ENCODE measurements at regions not wholly inside any gene's neighbourhood (a gene's known extent, or its start where the extent isn't known, plus 50 kb on each side); places are given as distances from the start of the nearest gene placed in this dataset.

GRCh38 chr11:127567237-127567932 lies 566.8 kb upstream of the KIRREL3 start:
- no peak for DNase-seq

- no peak for DNase-seq
These were observed 564.2 kb upstream of the KIRREL3 start for GRCh38 chr11:127564810-127565209.

- DNase-seq: no peak
These were observed 559.4 kb upstream of the KIRREL3 start for GRCh38 chr11:127559978-127560377.

GRCh38 chr11:127552446-127552845 lies 551.9 kb upstream of the KIRREL3 start:
- DNase-seq: no peak

DNA sequence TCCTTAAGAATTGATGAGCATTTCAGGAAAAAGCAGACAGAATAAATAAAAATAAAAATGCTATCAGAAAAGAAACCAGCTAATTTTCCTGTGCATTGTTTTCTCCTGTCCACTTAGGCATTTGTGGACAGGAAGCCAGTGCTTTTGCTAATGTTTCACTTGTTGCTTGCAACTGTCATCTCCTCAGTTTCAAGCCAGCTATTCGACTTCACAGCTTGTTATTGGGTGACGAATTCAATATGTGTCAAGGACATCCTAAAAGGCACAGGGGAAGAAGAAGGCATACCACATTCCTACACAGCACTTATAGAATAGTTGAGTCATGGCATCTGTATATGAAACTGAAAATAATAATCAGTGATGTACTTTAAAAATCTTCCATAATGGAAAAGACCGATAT lies 530.6 kb upstream of the KIRREL3 start:
- no peak for DNase-seq

DNA sequence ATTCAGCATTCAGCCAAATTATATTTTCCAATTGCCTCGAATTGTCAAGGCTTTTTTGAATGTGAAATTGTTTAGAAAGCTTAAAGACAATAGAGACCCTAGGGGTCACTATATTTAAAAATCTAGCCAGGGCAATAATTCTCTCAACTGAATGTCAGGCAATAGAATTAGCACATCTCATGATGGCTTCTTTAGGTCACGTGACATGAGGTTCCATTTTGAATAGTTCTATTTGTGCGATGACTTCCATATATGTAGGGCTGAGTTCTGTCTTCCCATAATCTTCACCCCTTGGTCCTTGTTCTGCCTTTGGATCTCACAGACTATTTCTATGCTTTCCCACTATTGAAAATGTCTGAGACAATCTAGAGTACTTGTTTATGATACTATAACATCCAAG lies 527.7 kb upstream of the KIRREL3 start:
- no peak for DNase-seq

GRCh38 chr11:127524618-127525017 lies 524.0 kb upstream of the KIRREL3 start:
- no peak for DNase-seq

DNA sequence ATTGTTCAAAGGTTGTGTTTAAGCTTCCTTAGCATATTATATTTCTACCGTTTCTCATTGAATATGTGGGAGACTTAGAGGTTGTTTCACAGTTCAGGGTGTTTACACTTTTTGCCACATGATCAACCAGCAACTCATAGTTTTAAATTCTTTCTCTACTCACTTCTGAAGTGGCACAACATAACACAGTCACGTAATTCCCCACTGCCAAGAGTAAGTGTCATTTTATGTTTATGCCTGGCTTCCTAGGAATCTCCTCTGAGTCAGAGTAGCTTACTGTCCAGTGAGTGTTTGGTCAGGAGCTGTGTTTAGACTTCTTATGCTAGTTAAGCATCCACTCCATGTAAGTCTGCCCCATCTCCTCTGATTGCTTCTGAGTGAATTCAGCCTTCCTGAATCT lies 520.8 kb upstream of the KIRREL3 start:
- no peak for DNase-seq

DNA sequence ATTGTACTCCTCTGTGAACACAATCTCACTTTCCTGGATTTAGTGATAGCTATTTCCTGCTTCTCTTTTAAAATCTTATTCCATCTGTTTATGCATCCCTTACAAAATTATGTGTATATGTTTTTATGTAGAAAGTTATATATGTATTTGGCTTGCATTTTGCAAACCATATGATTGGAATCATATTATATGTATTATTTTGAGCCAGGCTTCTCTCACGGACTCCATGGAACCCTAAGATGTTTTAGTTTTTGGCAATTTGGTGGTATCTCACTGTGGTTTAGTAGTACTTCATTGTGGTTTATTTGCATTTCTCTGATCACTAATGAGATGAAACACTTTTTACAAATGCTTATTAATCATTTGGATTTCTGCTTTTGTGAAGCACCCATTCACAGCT lies 507.3 kb upstream of the KIRREL3 start:
- no peak for DNase-seq

DNA sequence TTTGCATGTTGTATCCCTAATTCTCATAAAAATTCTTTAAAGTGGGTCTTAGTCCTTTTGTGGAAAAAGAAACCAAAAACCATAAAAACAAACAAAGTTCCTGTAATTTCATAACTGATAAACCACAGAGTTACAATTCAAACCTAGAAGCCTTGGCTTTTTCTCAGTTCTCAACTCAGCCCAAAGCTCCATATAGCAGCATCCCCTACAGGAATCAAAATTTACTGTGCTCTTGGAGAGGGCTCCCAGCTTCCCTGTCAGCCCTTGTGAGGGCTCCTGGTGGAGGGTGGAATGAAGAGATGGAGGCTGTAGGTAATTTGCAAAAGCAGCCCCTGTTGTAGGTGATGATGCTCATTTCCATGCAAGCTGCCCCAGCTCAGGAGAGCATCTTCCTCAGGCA lies 506.1 kb upstream of the KIRREL3 start:
- no peak for DNase-seq

GRCh38 chr11:127506126-127506525 lies 505.6 kb upstream of the KIRREL3 start:
- DNase-seq: no peak

DNA sequence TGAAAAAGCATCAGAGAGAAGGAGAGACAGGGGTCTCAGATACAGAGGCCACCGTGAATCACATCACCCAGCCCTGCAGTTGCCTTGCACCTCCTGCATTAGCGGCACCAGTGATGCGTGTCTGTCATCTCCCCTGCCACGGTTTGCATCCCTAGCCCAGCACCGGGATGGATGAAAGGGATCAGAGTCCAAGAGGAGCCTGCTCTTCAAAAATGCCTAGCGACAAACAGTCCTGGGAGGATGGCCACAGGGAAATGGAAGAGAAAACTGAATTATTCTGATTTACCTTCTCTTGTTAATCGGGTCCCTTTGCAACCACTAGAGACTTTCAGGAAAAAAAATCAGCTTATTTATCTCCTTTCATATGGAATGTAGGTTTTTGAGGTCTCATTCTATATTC lies 495.6 kb upstream of the KIRREL3 start:
- DNase-seq: no peak

DNA sequence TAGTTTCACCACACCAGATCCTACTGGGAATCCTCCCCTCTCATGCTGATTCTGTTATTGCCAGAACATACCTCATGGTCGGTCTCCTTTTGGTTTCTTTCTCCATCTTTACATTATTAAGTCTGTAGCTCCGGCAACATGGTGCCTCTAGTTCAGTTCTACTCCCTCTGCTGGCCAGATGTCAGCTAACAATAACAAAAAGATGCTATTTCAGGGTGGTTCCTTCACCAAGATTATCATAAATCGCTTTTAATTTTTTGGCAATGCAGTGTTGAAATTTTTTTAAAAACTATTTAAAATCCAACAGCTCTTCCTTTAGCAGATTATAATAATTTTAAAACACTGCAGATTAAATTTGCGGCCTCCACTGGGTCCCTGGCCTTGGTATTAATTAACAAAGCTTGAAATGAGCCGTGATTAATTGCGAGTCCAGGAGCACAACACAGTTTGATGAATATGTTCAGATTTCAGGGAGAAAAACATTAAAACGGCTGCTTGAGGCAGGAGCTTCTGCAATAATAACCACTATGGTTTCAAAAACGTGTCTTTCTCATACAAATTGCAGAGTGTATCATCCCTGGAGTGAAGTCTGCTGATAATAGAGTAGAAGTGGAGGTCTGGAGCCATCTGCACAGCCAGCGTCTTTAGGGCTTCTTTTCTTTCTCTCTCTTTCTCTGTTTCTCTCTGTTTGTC lies 492.9 kb upstream of the KIRREL3 start:
- no peak for DNase-seq

DNA sequence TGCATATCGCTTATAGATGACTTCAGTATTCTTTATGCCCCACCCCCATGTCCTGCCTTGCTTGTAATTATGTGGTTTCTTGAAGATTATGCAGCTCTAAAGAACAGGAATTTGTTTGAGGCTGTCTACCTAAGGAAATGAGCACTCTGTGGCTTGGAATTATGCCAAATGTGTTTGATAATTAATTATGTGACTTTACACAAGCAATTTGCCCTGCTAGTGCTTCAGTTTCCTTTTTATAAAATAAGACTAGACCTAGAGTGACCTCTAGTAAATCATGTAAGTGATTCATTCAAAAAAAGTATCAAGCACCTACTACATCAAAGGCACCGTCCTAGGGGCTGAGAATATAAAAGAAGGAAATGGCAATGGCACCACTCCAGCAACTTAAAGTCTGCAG lies 491.5 kb upstream of the KIRREL3 start:
- DNase-seq: no peak

GRCh38 chr11:127491589-127491988 lies 491.0 kb upstream of the KIRREL3 start:
- no peak for DNase-seq

- DNase-seq: no peak
These were observed 490.3 kb upstream of the KIRREL3 start for GRCh38 chr11:127490896-127491295.

DNA sequence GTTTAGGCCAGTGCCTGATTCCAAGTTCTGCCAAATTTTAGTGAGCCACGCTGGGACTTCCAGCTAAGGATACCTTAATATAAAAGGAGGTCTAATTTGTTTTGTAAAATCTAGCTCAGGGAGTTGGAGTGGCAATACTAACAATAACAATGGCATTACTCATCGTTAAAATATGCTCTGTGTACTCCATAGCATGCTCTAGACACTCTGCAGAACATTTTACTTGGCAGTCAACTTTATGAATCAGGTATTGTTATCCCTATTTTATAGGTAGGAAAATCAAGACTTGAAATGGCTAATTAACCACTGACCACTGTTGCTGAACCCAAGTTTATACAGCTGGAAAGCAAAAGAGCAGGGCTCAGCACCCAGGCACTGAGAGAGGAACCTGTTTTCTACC lies 485.0 kb upstream of the KIRREL3 start:
- no peak for DNase-seq

GRCh38 chr11:127481391-127481790 lies 480.8 kb upstream of the KIRREL3 start:
- no peak for DNase-seq

- DNase-seq: no peak
These were observed 478.3 kb upstream of the KIRREL3 start for GRCh38 chr11:127478826-127479225.

DNA sequence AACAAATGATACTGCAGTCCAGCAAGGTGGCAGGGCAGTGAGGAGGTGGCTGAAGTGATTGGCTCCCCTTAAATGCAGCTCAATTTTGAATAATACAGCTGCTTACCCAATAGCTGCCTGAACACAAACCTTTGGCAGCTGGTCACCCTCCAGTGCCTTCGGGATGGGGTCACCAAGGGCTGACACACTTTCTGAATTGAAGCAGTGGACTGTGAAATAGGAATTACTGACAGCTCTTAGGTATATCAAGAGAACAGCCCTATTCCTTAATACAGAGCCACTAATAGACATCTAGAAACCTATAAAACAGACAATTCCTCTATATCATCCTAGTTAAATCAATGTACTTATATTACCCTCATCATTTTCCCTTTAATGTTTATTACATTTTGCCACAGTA lies 474.2 kb upstream of the KIRREL3 start:
- no peak for DNase-seq

GRCh38 chr11:127472505-127472904 lies 471.9 kb upstream of the KIRREL3 start:
- DNase-seq: no peak

- DNase-seq: no peak
These were observed 471.1 kb upstream of the KIRREL3 start for GRCh38 chr11:127471662-127472061.

GRCh38 chr11:127470306-127470884 lies 469.8 kb upstream of the KIRREL3 start:
- no peak for DNase-seq

- DNase-seq: no peak
These were observed 463.8 kb upstream of the KIRREL3 start for GRCh38 chr11:127464325-127464724.

GRCh38 chr11:127462065-127462344 lies 461.4 kb upstream of the KIRREL3 start:
- DNase-seq: no peak
